Activated naive CD8-positive, alpha-beta T cell treated with anti-CD3 and anti-CD28 coated beads, Interleukin-2, amount 10 ng/mL, durations not matched to agents 7 days and 5 days (primary cell): ENCODE measurements at regions not wholly inside any gene's neighbourhood (a gene's known extent, or its start where the extent isn't known, plus 50 kb on each side); places are given as distances from the start of the nearest gene placed in this dataset.
"Not testable (repeated sequence)": the region's sequence is repeated elsewhere in the genome, so short reads cannot be mapped to it uniquely, and the experiment has no call there.

Experiments
- ATAC-seq: fragments of 150-1000 bp; cut with Tn5 transposase; one replicate; pipeline ENCODE4 v1.10.0; 2021; ENCODE audit warnings: low read depth, moderate library complexity
- POLR2A ChIA-PET: fragments of 350-600 bp; sonication (Branson Sonifier 250); formaldehyde crosslinking; loops from one replicate; lab custom pipeline; 2021; ENCODE audit warnings: antibody characterized with exemption; lab: Charles Lee
- DNase-seq: peaks from one replicate; pipeline ENCODE4 v3.0.0; 2021
- H3K27ac Mint-ChIP-seq: one replicate; pipeline ENCODE4 v1.8.0; 2022; ENCODE audit warnings: mild to moderate bottlenecking, mixed read lengths
- H3K27me3 Mint-ChIP-seq: one replicate; pipeline ENCODE4 v1.8.0; 2022; ENCODE audit warnings: mild to moderate bottlenecking, moderate library complexity, mixed read lengths
- H3K36me3 Mint-ChIP-seq: one replicate; pipeline ENCODE4 v1.8.0; 2021; ENCODE audit warnings: mild to moderate bottlenecking, mixed read lengths
- H3K4me1 Mint-ChIP-seq: one replicate; pipeline ENCODE4 v1.8.0; 2021; ENCODE audit warnings: mixed read lengths
- H3K4me3 Mint-ChIP-seq: one replicate; pipeline ENCODE4 v1.8.0; 2022; ENCODE audit warnings: mild to moderate bottlenecking, moderate library complexity, mixed read lengths
- H3K9me3 Mint-ChIP-seq: one replicate; pipeline ENCODE4 v1.8.0; 2021; ENCODE audit warnings: mixed read lengths

DNA sequence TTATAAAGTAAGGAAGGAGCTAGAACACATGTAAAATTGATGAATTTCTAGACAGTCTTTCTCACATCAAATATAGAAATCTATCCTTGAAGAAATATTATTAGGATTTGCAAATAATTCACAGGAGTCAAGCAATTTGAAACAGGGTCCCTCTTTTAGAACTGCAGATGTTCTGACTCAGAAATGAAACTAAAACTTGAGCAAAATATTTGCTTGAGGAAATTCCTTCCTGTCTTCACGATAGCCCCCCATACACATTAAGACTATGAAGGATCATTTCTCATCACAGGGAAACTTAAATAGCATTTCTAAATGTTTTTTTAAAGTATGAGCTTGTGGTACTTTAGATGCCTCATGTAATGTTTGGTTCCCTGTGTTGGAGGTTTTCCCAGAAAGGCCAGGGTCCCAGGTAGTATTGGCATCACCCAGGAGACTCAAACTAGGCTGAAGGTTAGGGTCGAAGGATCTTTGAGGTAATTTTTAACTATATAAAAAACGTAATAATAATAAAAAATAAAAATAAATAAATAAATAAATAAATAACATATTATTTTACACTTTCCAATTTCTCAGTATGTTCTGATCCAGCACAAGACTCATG lies 144.0 kb upstream of the TBX18 start:
- Mint-ChIP-seq H3K36me3 (no peaks in the 10 kb centered on the region), H3K27me3 (no peaks in the 10 kb centered on the region), H3K4me1 (no peaks in the 10 kb centered on the region), H3K27ac (no peak overlapping the region), H3K9me3 (peaks cover 1% of the 10 kb centered on the region), H3K4me3 (no peak overlapping the region)
- POLR2A ChIA-PET = no interaction called here
- ATAC-seq (no peak), DNase-seq (no peak)

DNA sequence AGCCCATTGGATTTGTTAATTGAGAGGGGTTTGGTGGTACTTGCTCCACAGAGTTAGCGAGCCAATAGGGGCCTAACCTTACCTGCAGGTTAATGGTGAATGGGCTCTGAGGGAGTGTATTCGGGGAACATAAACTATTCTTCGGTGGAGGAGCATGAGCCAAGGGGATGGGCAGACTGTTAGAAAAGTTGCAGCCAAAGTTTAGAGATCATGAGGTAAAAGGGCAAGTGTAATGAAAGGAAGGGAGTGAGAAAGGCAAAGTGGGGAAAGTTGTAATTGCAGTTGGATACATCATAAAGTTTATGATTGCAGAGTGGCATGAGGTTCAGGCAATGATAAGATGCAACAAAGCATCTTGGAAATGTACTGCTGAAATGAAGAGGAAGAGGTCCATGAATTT lies 142.1 kb upstream of the TBX18 start:
- no peak overlapping the region for H3K4me3 Mint-ChIP-seq
- H3K27ac Mint-ChIP-seq = no peak overlapping the region
- no peaks in the 10 kb centered on the region for H3K27me3 Mint-ChIP-seq
- DNase-seq (no peak), ATAC-seq (no peak)
- POLR2A ChIA-PET = no interaction called here
- H3K36me3 Mint-ChIP-seq = no peaks in the 10 kb centered on the region
- H3K4me1 Mint-ChIP-seq = no peaks in the 10 kb centered on the region
- no peaks in the 10 kb centered on the region for H3K9me3 Mint-ChIP-seq

DNA sequence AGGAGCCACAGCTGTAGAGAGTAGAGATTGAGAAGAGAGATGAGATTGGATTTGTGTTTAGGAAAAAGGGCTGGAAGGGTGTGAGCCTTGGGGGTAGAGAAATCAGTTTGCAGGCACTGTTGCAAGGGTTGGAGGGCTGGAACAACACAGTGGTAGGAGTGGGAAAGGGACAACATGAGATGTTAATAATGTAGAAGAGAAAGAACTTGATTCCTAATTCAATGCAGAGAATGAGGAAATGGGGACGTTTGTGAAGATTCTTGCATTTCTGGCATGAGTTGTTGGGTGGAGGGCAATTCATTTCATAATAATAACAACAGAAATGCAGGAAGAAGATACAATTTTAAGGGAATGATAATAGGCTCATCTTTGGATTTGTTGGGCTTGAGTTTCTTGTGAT lies 141.4 kb upstream of the TBX18 start:
- no peak for ATAC-seq
- Mint-ChIP-seq H3K9me3 (no peaks in the 10 kb centered on the region), H3K4me1 (no peaks in the 10 kb centered on the region), H3K4me3 (no peak overlapping the region), H3K27ac (no peak overlapping the region), H3K36me3 (no peaks in the 10 kb centered on the region), H3K27me3 (no peaks in the 10 kb centered on the region)
- POLR2A ChIA-PET = no interaction called here
- no peak for DNase-seq

DNA sequence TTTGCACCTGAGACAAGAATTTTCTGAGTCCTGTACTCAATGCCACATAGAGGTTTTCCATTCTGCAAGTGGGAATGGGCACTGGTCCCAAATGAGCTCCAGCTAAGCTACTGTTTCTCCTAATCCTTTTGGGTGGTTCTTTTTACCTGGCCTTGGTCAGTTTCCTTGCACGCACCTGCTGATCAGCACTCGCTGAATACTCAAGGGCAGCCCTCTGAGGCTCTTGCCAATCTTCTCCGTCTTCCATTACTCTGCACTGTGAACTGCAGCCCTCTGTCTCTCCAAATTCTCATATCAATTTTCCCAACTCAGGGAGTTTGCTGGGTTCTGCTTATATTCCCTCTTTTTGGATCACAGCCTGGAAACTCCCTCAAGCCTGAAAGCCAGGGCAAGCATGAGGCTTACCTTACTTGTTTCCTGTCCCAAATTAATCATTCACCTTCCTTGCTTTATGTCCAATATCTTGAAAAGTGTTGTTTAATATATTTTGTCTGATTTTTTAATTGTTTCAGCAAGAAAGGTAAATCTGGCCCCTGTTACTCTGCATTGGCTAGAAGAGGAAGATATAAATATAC lies 138.0 kb upstream of the TBX18 start:
- DNase-seq (no peak), ATAC-seq (no peak)
- POLR2A ChIA-PET = no interaction called here
- Mint-ChIP-seq H3K36me3 (no peaks in the 10 kb centered on the region), H3K4me3 (no peak overlapping the region), H3K27me3 (no peaks in the 10 kb centered on the region), H3K27ac (no peak overlapping the region), H3K9me3 (no peaks in the 10 kb centered on the region), H3K4me1 (no peaks in the 10 kb centered on the region)

DNA sequence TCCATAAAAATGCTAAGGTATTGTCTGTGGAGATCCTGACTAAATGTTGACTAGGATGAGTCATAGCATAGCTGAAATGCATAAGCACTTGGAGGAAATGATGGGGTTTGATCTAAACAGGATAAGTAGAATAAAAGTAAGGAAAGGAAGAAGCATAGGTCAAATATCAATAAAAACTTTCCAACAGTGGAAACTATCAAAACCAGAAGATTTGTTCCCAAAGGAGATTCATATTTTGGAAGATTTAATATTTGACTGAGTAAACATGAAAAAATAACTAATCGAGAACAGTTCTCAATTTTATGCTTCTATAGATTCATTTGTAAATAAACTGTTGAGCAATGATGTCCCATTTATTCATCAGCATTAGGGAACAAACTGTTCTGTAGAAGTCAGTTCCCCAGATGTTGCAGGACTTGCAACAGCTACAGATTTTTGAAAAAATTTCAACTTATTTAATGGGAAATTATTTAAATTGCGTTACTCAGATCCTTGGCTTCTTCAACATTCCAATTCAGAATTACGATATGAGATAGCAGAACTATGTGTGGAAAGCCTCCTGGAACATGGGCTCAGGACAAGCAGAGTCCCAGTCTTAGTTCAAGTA lies 133.7 kb upstream of the TBX18 start:
- Mint-ChIP-seq H3K36me3 (no peaks in the 10 kb centered on the region), H3K4me1 (no peaks in the 10 kb centered on the region), H3K9me3 (no peaks in the 10 kb centered on the region), H3K4me3 (no peak overlapping the region), H3K27me3 (no peaks in the 10 kb centered on the region), H3K27ac (no peak overlapping the region)
- DNase-seq (no peak), ATAC-seq (no peak)
- POLR2A ChIA-PET = no interaction called here

DNA sequence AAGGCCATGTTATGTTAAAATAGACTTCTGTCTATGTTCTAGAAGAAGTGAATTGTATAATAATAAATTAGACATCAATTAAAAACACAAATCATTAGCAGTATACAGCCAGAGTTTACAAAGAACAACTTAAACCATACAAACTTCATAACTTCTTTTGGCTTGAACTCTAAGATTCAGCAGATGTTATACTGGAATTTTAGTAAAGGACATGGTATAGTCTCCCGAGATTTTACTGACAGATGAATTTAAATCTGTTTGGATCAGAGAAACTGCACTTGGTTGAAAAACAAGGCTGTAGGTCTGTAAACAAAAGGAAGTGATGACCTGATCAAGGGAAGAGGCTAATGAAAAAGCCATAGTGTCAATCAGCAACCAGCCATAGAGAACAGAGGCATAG lies 132.6 kb upstream of the TBX18 start:
- Mint-ChIP-seq H3K36me3 (no peaks in the 10 kb centered on the region), H3K27me3 (no peaks in the 10 kb centered on the region), H3K9me3 (no peaks in the 10 kb centered on the region), H3K4me1 (no peaks in the 10 kb centered on the region), H3K27ac (no peak overlapping the region), H3K4me3 (no peak overlapping the region)
- DNase-seq (no peak), ATAC-seq (no peak)
- POLR2A ChIA-PET = no interaction called here

DNA sequence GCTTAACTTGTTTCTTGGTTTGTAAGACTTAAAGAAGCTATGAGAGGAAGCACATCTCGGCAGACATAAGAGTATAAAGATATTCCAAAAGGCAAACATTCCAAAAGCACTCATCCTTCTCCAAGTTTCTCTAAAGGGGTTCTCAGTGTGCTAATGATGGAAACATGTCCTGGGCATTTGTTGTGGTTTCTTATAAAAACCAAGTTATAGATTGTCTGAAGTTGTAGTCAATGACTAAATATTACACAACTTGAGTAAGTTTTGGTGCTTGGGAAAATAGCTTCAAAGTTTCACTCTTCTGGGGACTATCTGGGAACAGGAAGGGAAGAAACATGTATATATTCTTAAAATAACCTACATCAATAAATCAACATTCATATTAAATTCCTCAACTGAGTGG lies 128.3 kb upstream of the TBX18 start:
- Mint-ChIP-seq H3K36me3 (no peaks in the 10 kb centered on the region), H3K27ac (no peak overlapping the region), H3K4me3 (no peak overlapping the region), H3K4me1 (no peaks in the 10 kb centered on the region), H3K27me3 (no peaks in the 10 kb centered on the region), H3K9me3 (no peaks in the 10 kb centered on the region)
- DNase-seq (no peak), ATAC-seq (no peak)
- POLR2A ChIA-PET = no interaction called here

DNA sequence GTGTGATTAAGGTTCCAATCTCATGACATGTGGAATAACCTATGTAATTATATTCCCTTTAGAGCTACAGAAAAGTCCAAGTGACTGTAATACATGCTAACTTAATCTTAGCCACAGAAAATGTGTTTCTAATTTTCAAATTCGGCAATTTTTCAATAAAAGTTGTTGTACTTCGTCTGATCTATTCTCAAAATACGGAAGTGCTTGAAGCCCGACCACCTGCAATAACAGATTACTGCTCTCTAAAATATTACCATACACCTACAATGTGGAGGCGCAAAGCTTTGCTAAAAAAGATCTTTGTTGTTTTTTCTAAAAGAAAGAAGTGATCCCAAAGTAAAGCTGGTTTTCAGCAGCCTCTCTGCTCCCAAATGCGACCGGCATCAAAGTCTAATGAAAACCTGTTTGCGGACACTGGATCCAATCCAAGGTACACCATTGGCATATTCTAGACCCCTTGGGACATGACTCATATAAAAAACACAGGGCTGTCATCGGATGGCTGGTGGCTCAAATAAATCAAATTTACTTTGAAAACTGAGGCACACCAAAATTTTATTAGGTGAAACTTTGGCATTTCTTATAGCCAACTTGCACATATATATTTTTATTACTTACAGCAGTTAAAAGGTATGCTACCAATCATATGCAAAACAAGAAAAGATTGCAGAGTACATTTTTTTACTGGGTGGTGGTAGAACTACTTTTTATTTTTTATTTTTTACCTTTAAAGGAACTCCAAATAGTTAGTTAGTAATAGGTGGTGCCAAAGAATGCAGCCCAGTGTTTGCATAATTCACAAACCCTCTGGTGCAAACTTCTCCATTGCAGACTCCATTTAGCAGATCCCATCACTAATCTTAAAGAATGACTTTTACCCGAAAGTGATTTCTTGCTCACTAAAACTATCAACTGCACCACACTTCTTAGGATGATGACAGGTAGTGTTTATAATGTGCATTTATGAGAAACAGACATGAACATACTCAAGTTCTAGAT lies 118.7 kb upstream of the TBX18 start:
- Mint-ChIP-seq H3K36me3 (no peaks in the 10 kb centered on the region), H3K27me3 (no peaks in the 10 kb centered on the region), H3K4me3 (no peak overlapping the region), H3K4me1 (no peaks in the 10 kb centered on the region), H3K9me3 (no peaks in the 10 kb centered on the region), H3K27ac (no peak overlapping the region)
- ATAC-seq (no peak), DNase-seq (no peak)
- POLR2A ChIA-PET = no interaction called here

DNA sequence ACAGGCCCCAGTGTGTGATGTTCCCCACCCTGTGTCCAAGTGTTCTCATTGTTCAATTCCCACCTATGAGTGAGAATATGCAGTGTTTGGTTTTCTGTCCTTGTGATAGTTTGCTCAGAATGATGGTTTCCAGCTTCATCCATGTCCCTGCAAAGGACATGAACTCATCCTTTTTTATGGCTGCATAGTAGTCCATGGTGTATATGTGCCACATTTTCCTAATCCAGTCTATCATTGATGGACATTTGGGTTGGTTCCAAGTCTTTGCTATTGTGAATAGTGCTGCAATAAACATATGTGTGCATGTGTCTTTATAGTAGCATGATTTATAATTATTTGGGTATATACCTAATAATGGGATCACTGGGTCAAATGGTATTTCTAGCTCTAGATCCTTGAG lies 115.0 kb upstream of the TBX18 start:
- H3K27me3 Mint-ChIP-seq, ATAC-seq, H3K4me3 Mint-ChIP-seq, H3K9me3 Mint-ChIP-seq, H3K4me1 Mint-ChIP-seq, DNase-seq, POLR2A ChIA-PET, H3K27ac Mint-ChIP-seq, H3K36me3 Mint-ChIP-seq: not testable (repeated sequence)

DNA sequence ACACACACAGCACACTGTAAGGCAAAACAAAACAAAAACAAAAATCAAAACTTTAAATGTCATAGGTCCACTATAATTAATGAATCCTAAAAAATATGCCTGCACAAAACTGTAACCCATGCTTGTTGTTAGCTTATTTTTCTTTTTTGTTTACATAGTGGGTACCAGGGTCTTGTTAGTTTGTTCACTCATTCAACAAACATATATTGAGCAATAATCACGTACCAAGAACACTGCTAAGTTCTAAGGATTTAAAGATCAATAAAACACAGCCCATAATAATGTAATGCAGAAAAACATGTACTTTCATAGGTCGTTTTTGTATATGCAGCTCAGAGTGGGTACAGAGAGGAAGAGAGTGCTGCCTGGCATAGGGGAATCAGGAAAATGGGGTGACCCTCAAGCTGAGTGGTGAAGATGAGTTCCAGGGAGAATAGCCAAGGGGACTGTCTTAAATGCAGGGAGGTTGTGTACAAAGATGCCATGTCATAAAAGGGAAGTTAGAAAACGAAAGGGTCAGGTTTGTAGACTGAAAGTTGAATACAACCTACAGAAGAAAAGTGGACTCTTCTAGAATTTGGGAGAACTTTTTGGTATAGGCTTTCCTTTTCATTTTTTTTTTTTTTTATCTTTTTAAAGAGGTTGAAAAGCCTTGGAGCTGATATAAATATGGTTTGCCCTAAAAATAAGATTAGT lies 113.3 kb upstream of the TBX18 start:
- no peak overlapping the region for H3K27ac Mint-ChIP-seq
- no peaks in the 10 kb centered on the region for H3K4me1 Mint-ChIP-seq
- H3K27me3 Mint-ChIP-seq = no peaks in the 10 kb centered on the region
- no peak overlapping the region for H3K4me3 Mint-ChIP-seq
- DNase-seq (no peak), ATAC-seq (no peak)
- POLR2A ChIA-PET = no interaction called here
- no peaks in the 10 kb centered on the region for H3K36me3 Mint-ChIP-seq
- no peaks in the 10 kb centered on the region for H3K9me3 Mint-ChIP-seq

DNA sequence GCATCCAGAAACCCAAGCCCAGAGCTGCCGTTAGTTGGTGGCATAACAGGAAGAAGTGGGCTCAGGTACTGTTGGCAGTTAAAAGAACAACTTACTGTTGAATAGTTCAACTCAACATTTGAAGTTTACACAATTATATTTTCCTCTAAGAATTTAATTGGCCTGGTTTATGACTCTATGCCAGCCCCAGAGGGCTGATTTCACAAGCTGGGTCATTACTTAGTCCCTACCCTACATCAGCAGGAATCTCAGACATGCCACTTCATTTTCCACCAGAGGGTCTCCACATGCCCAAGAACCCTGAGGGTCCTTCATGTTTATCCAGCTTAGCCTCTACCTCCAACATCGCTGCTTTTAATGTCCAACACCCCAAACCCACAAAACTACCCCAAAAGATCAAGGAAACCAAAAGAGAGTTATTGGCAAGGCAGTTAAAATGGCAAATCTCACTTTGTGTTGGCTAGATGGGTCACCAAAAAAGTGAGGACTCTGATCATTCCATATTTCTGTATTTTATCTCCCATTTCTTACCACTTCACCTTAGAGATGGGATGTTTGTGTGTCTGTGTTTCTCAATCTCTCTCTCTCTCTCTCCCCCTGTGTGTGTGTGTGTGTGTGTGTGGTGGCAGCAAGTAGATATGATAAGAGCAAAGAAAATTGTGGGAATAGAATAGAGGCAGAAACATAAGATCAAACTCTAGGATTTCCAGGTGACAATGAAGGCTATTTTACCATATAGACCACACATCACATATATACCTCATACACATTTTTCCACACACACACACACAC lies 112.5 kb upstream of the TBX18 start:
- POLR2A ChIA-PET = no interaction called here
- no peaks in the 10 kb centered on the region for H3K27me3 Mint-ChIP-seq
- H3K36me3 Mint-ChIP-seq = no peaks in the 10 kb centered on the region
- no peak for DNase-seq
- no peaks in the 10 kb centered on the region for H3K4me1 Mint-ChIP-seq
- H3K4me3 Mint-ChIP-seq = no peak overlapping the region
- H3K27ac Mint-ChIP-seq = no peak overlapping the region
- no peaks in the 10 kb centered on the region for H3K9me3 Mint-ChIP-seq
- ATAC-seq = no peak

DNA sequence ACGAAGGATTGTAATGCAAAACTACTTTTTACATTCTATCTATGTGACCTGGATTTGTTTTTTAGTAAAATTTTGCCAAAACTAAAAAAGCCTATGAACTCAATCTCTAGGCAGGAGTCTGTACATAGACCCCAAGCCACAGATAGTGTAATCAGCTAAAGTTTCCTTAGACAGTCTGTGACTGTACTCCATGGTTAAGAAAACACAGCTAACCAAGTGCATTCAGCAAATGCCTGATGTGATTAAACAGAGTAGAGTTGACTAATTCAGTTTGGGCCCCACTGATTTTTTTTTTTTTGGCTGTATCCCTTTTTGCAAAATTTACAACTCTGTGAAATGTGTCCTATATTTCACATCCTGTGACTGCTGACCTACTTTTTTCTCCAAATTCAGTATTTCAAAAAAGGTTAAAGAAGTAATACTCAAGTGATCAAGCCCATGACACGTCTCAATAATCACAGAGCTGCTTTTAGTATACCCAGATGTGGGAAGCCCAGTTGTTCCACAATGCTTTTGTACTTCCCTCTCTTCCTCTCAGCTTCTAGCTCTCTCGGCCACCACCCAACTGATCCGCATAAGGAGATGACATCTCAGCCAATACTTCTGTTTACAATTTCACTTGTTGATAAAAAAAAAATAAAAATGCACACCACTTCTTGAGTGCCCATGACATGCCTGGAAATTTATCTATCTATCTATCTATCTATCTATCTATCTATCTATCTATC lies 108.8 kb upstream of the TBX18 start:
- POLR2A ChIA-PET = no interaction called here
- H3K36me3 Mint-ChIP-seq = no peaks in the 10 kb centered on the region
- ATAC-seq = no peak
- DNase-seq = no peak
- no peaks in the 10 kb centered on the region for H3K9me3 Mint-ChIP-seq
- H3K27ac Mint-ChIP-seq = no peak overlapping the region
- no peaks in the 10 kb centered on the region for H3K27me3 Mint-ChIP-seq
- no peaks in the 10 kb centered on the region for H3K4me1 Mint-ChIP-seq
- H3K4me3 Mint-ChIP-seq = no peak overlapping the region
